ENCODE measurements at regions not wholly inside any gene's neighbourhood (a gene's known extent, or its start where the extent isn't known, plus 50 kb on each side); places are given as distances from the start of the nearest gene placed in this dataset.

DNA sequence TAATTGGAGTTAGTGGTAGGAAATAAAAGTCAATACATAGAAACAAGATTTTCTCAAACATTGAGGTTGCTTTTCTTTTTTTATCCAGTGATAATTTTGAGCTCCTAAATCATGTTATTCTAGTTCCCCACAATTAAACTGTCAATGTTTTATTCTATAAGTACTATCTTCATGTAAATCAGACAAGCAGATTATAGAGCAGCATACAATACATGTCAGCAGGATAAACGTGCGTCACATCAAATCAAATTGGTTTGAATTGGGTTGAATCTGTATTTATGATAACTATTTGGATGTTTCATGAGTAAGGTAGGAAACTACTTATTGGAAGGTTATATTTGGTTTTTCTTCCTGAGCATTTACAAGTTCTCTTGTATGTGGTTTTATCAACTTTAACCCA lies 2028.7 kb downstream of the NCAM2 start:
- intact Hi-C loops (cut with DNase I) = no loop called here
- 79 to 89% (median 86%) methylated on average over 2 of the region's 2 CpGs for WGBS, 4 donors
- TF ChIP-seq CTCF (IDR thresholded peaks at IDR 0.05) (no peak), POLR2A (IDR thresholded peaks at IDR 0.05) (no peak)
- Histone ChIP-seq H3K36me3 (no peaks in the 10 kb centered on the region), H3K27ac (no peak overlapping the region), H3K27me3 (no peaks in the 10 kb centered on the region), H3K9me3 (no peaks in the 10 kb centered on the region), H3K4me1 (no peaks in the 10 kb centered on the region), H3K4me3 (no peak overlapping the region)
- ATAC-seq = no peak
- DNase-seq = no peak

DNA sequence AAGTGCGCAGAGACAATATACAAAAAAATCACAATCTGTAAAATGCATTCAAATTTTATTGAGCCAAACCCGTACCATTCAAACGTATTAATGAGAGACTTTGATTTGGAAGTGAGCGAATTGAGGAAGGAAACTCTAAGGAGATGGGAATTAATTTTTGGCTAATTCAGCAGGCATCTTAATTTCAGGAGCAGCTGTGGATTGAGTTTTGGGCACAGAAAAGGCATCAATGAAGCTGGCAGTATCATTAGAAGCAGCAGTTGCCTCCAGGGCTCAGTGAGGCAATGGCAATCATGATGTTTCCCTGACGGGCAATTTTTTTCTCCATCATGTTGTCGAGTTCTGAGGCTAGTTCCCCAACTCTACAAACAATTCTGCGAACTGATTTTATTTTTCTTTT lies 2041.6 kb downstream of the NCAM2 start:
- Histone ChIP-seq H3K27ac (no peak overlapping the region), H3K9me3 (peaks cover 0 to 2% (median 0%) of the 10 kb centered on the region in 12 donors), H3K4me1 (no peaks in the 10 kb centered on the region), H3K4me3 (no peak overlapping the region), H3K36me3 (no peaks in the 10 kb centered on the region), H3K27me3 (no peaks in the 10 kb centered on the region)
- no peak for TF ChIP-seq CTCF (IDR thresholded peaks at IDR 0.05)
- TF ChIP-seq POLR2A (IDR thresholded peaks at IDR 0.05) = no peak
- no peak for ATAC-seq
- DNase-seq = no peak
- WGBS, 4 donors = 32 to 74% (median 54%) methylated on average over 7 of the region's 7 CpGs
- intact Hi-C loops (cut with DNase I) = no loop called here

DNA sequence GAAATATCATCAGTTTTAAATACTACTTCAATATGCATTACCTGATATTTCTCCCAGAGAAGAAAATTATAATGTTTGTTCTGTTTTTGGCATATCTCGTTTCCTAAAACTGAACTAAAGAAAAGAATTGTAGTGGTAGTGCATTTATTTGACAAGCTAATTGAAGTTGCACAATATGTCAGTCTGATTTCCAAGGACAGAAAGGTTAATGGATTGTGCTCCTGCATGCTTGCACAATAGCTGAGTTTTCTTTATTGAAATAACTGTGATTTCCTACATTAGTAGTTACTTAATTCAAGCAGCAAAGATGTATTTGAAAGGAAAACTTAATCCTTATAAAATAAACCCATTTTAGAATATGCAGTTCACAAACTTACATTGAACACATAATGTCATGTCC lies 2047.7 kb downstream of the NCAM2 start:
- intact Hi-C loops (cut with DNase I) = no loop called here
- Histone ChIP-seq H3K9me3 (peaks cover 0 to 2% (median 0%) of the 10 kb centered on the region in 12 donors), H3K27me3 (no peaks in the 10 kb centered on the region), H3K4me1 (no peaks in the 10 kb centered on the region), H3K36me3 (no peaks in the 10 kb centered on the region), H3K4me3 (no peak overlapping the region), H3K27ac (no peak overlapping the region)
- no peak for TF ChIP-seq POLR2A (IDR thresholded peaks at IDR 0.05)
- TF ChIP-seq CTCF (IDR thresholded peaks at IDR 0.05) = no peak
- DNase-seq (no peak), ATAC-seq (no peak)
- WGBS, 4 donors = 54 to 72% (median 61%) methylated on average over 1 of the region's 1 CpG

DNA sequence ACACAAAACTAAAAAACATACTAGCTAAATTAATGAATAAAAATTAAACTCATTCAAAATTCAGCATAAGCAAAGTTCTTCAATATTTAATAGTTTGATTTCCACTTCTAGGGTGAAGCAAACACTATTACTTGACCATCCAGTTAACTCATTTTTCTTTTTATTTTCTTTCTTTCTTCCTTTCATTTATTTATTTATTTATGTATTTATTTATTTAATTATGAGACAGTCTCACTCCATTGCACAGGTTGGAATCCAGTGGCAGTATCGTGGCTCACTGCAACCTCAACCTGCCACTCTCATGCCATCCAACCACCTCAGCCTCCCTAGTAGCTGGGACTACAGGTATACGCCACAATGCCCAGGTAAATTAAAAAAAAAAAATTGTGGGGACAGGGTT lies 2069.5 kb downstream of the NCAM2 start:
- Histone ChIP-seq H3K36me3 (no peaks in the 10 kb centered on the region), H3K4me3 (no peak overlapping the region), H3K4me1 (no peaks in the 10 kb centered on the region), H3K27ac (no peak overlapping the region), H3K9me3 (peaks cover 0 to 23% (median under 1%) of the 10 kb centered on the region in 12 donors), H3K27me3 (no peaks in the 10 kb centered on the region)
- no peak for DNase-seq
- intact Hi-C loops (cut with DNase I) = no loop called here
- TF ChIP-seq CTCF (IDR thresholded peaks at IDR 0.05) = no peak
- no peak for TF ChIP-seq POLR2A (IDR thresholded peaks at IDR 0.05)
- ATAC-seq = no peak
- 0% methylated on average over 2 of the region's 2 CpGs for WGBS, 4 donors
